ENCODE measurements at regions not wholly inside any gene's neighbourhood (a gene's known extent, or its start where the extent isn't known, plus 50 kb on each side); places are given as distances from the start of the nearest gene placed in this dataset.

DNA sequence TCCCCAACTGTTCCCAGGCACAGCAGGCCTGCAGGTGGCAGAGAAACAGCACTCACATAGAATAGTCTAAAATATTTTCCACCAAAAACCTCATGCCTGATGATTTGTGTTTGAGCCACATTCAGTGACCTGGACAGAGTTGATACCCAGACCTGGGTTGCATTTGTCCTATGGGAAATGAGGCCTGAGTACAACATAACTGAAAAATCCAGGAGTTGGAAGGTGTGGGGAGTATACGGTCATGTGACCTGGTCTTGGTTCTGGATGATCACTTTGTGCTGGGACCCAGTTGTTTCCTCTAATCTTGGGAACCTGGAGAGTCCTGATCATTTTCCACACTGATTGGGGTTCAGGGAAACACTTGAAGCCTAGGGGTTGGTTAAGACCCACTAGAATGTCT is 200.3 kb upstream of the MPHOSPH6 start:
- H3K27me3 Mint-ChIP-seq (ENCODE audit: low read depth), result no peaks in the 10 kb centered on the region
- no peak for ATAC-seq
- DNase-seq, result no peak
- H3K4me3 Mint-ChIP-seq, result no peak overlapping the region
- H3K4me1 Mint-ChIP-seq (ENCODE audit: low read depth), result no peaks in the 10 kb centered on the region
- no peaks in the 10 kb centered on the region for H3K36me3 Mint-ChIP-seq (ENCODE audit: insufficient read depth)
- H3K9me3 Mint-ChIP-seq, result no peaks in the 10 kb centered on the region

DNA sequence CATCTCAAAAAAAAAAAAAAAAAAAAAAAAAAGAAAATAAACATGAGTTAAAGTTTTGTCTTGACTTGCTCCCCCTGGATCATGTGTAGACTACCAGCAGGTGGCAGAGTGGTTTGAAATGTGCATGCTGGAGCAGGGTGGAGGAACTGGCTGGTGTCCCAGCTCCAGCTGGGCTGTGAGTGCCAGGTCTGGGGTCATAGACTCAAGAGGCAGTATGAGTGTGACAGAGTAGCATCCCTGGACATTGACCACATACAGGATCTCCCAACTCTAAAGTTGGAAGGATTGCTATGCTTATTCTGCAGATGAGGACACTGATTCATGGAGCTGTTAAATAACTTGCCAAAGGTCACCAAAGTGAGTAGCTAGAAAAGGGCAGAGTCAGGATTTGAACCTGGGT is 198.0 kb upstream of the MPHOSPH6 start:
- H3K27me3 Mint-ChIP-seq (ENCODE audit: low read depth), result peaks cover 3% of the 10 kb centered on the region
- H3K9me3 Mint-ChIP-seq, result no peaks in the 10 kb centered on the region
- no peaks in the 10 kb centered on the region for H3K36me3 Mint-ChIP-seq (ENCODE audit: insufficient read depth)
- ATAC-seq, result no peak
- H3K4me1 Mint-ChIP-seq (ENCODE audit: low read depth), result no peaks in the 10 kb centered on the region
- H3K4me3 Mint-ChIP-seq, result no peak overlapping the region
- no peak for DNase-seq

DNA sequence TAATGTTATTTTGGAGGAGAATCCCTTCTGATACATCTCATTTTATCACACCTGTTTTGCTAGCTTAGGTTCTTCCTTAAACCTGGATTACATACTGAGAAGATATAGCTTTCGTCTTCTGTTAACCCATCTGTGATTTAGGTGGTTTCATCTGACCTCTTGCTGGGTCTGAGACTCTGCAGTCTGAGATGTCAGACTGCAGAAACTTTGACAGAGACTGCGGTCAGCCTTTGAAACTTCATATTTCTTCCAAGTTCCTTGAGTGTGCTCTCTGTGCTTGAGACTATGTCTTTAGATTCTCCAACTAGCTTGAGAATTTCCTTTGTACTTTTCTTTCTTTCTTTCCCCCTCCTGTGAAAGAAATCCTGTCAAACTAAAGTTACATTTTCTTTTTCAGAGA is 196.4 kb upstream of the MPHOSPH6 start:
- Mint-ChIP-seq H3K27me3 (ENCODE audit: low read depth) (peaks cover 3% of the 10 kb centered on the region), H3K9me3 (no peaks in the 10 kb centered on the region), H3K4me1 (ENCODE audit: low read depth) (no peaks in the 10 kb centered on the region), H3K4me3 (no peak overlapping the region), H3K36me3 (ENCODE audit: insufficient read depth) (no peaks in the 10 kb centered on the region)
- no peak for ATAC-seq
- DNase-seq, result no peak

DNA sequence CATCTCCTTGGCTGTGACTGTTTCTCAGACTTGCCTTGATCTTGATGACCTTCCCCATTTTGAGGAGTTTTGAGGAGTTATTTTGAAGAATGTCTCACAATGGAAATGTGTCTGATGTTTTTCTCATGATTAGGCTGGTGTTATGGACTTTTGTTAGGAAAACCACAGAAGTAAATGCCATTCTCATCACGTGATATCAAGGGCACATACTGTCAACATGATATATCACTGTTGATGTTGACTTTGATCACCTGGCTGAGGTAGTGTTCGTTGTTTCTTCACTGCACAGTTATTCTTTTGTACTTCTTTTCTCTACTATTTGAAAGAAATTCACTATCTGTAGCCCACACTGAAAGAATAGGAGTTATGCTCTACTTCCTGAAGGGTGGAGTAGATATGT is 194.7 kb upstream of the MPHOSPH6 start:
- H3K9me3 Mint-ChIP-seq, result no peaks in the 10 kb centered on the region
- H3K36me3 Mint-ChIP-seq (ENCODE audit: insufficient read depth), result no peaks in the 10 kb centered on the region
- ATAC-seq, result no peak
- peaks cover 3% of the 10 kb centered on the region for H3K27me3 Mint-ChIP-seq (ENCODE audit: low read depth)
- no peak overlapping the region for H3K4me3 Mint-ChIP-seq
- no peaks in the 10 kb centered on the region for H3K4me1 Mint-ChIP-seq (ENCODE audit: low read depth)
- DNase-seq, result no peak

DNA sequence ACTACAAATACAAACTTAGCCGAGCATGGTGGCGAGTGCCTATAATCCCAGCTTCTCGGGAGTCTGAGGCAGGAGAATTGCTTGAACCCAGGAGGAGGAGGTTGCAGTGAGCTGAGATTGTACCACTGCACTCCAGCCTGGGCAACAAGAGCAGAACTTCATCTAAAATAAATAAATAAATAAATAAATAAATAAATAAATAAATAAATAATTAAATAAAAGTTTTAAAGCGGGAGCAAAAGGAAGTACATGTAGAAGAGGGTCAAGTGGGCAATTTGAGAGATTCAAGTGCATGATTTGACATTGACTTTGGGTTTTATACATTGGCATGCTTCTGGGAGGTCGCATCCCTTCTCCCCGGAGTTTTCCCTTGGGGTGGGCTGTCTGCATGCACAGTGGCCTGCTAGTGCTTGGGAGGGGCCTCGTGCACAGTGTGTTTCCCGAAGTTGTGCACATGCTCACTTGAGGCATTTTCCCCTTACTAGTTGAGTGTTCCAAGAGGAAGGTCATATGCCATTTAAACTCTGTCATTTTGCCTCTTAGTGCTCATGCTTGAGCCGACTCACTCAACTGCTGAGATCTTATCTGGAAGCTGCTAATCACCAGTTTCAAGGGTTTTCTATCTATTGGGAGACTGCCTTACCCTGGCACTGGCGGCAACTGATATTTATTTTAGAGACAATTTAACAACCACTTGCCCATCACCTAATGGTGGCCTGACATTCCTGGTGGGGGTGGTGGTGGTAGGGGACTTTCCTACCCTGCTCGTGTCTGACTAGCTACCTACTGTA is 193.2 kb upstream of the MPHOSPH6 start:
- ATAC-seq (no peak), DNase-seq (no peak)
- no peaks in the 10 kb centered on the region for H3K36me3 Mint-ChIP-seq (ENCODE audit: insufficient read depth)
- H3K9me3 Mint-ChIP-seq, result no peaks in the 10 kb centered on the region
- peaks cover 3% of the 10 kb centered on the region for H3K27me3 Mint-ChIP-seq (ENCODE audit: low read depth)
- H3K4me3 Mint-ChIP-seq, result no peak overlapping the region
- H3K4me1 Mint-ChIP-seq (ENCODE audit: low read depth), result no peaks in the 10 kb centered on the region

DNA sequence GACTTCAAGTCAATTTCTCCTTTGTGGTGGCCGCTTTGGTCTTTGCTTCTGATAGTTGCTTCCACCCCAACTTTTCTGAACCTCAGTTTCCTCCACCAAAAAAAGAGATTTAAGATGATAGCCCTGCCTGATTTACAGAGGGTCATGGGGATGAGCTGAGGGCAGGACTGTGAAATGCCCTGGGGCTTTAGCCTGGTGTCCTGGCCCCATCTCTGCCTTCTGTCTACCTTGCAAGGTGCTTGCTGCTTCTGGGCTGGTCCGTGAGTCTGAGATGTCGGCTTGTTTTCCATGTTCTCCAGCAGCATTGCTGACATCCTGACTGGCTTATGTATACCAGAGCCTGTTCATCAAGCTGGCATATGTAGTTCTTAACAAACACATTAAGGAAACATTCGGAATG is 191.9 kb upstream of the MPHOSPH6 start:
- H3K9me3 Mint-ChIP-seq, result no peaks in the 10 kb centered on the region
- H3K4me3 Mint-ChIP-seq, result no peak overlapping the region
- no peaks in the 10 kb centered on the region for H3K36me3 Mint-ChIP-seq (ENCODE audit: insufficient read depth)
- no peak for DNase-seq
- ATAC-seq, result no peak
- H3K4me1 Mint-ChIP-seq (ENCODE audit: low read depth), result no peaks in the 10 kb centered on the region
- peaks cover 3% of the 10 kb centered on the region for H3K27me3 Mint-ChIP-seq (ENCODE audit: low read depth)

DNA sequence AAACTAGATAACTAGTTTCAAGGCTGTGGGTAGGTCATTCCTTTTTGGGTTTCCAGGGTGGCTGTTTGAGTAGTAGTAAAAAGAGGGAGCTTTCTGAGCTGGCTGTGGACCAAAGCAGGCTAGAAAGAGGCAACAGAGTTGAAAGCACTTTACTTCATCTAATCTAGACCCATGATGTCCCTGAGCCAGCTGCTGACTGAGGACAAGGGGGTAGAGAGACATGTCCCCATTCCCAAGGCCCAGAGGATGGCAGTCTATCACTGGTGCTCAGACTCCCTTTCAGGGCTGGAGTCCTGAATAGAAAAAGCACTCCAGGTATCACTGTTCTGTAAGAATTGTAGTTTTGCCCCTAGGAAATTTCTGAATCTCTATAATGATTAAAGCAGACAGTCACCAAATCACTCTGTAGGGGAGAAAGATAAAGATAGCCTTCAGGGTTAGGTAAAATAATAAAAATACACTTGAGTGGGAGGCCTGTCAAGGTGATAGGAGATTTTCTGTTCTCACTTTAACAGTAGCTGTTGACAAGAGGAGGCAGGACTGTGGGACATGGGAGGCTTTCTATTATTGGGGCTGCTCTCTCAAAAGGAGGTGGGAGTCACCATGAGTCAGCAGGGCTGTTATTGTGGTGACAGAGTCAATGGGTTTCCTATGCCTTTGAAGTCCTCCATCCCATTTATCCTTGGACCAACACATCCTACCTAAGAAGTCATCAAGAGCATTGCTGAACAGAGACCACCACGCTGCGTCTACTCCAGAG is 190.2 kb upstream of the MPHOSPH6 start:
- ATAC-seq (no peak), DNase-seq (no peak)
- H3K9me3 Mint-ChIP-seq, result no peaks in the 10 kb centered on the region
- H3K4me1 Mint-ChIP-seq (ENCODE audit: low read depth), result no peaks in the 10 kb centered on the region
- no peak overlapping the region for H3K4me3 Mint-ChIP-seq
- H3K36me3 Mint-ChIP-seq (ENCODE audit: insufficient read depth), result no peaks in the 10 kb centered on the region
- peaks cover 3% of the 10 kb centered on the region for H3K27me3 Mint-ChIP-seq (ENCODE audit: low read depth)

DNA sequence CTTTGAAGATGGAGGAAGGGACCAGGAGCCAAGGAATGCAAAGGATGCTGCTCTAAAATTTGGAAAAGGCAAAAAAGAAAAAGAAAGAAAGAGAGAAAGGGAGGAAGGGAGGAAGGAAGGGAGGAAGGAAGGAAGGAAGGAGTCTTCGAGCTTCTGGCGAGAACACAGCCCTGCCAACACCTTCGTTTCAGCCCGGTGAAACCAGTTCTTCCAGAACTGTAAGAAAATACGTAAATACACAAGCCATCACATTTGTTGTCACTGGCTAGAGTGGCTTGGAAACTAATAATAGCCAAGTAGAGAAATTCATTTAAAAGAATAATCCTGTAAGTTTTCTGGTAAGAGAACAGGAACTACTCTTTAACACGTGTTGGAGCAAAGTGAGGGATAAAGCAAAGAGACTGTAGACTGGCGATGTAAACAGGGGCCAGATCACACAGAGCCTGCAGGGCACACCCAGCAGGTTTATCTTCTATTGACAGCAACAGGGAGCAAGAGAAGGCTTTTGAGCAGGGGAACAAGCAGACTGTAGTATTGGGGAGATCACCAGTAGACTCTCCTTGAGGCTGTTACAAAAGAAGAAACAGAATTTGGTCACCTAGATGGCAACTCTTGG is 188.7 kb upstream of the MPHOSPH6 start:
- Mint-ChIP-seq H3K27me3 (ENCODE audit: low read depth) (peaks cover 3% of the 10 kb centered on the region), H3K36me3 (ENCODE audit: insufficient read depth) (no peaks in the 10 kb centered on the region), H3K9me3 (no peaks in the 10 kb centered on the region), H3K4me3 (no peak overlapping the region), H3K4me1 (ENCODE audit: low read depth) (no peaks in the 10 kb centered on the region)
- no peak for DNase-seq
- ATAC-seq, result no peak

DNA sequence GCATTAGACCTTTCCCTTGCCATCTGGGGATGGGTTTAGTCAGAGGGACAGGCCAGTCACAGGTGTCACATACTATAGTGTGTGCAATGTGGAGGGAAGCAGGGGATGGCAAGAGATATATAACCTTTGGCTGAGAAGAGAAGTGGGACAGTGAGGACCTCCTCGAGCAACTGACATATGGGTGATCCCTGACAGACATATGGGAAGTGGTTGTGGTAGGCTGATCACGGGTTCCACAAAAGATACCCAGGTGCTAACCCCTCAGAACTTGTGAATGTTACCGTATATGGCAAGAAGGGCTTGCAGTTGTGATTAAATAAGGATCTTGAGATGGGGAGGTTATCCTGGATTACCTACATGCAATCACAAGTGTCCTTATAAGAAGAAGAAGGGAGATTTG is 188.1 kb upstream of the MPHOSPH6 start:
- no peak for ATAC-seq
- no peaks in the 10 kb centered on the region for H3K36me3 Mint-ChIP-seq (ENCODE audit: insufficient read depth)
- H3K9me3 Mint-ChIP-seq, result no peaks in the 10 kb centered on the region
- H3K4me1 Mint-ChIP-seq (ENCODE audit: low read depth), result no peaks in the 10 kb centered on the region
- no peak overlapping the region for H3K4me3 Mint-ChIP-seq
- no peak for DNase-seq
- no peaks in the 10 kb centered on the region for H3K27me3 Mint-ChIP-seq (ENCODE audit: low read depth)

DNA sequence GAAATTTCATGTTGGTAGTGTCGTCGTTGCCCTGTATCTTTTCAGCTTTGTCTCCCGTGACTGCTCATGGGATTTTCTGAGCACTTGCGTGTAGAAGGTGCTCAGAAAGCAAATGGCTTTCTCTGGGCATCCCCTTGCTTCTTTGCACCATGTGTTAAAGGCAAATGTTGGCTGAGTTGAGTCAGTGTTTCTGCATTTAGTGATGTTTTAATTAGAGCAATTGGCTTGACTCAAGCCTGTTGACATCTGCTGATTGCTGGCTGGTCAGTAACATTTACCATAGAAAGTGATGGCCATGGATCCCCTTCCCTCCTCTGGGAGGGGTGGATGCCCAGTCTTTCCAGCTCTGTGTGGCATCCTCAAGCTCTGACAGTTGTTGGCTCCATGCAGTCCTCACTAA is 187.2 kb upstream of the MPHOSPH6 start:
- ATAC-seq, result no peak
- DNase-seq, result no peak
- H3K9me3 Mint-ChIP-seq, result no peaks in the 10 kb centered on the region
- H3K27me3 Mint-ChIP-seq (ENCODE audit: low read depth), result no peaks in the 10 kb centered on the region
- no peak overlapping the region for H3K4me3 Mint-ChIP-seq
- H3K36me3 Mint-ChIP-seq (ENCODE audit: insufficient read depth), result no peaks in the 10 kb centered on the region
- H3K4me1 Mint-ChIP-seq (ENCODE audit: low read depth), result no peaks in the 10 kb centered on the region

DNA sequence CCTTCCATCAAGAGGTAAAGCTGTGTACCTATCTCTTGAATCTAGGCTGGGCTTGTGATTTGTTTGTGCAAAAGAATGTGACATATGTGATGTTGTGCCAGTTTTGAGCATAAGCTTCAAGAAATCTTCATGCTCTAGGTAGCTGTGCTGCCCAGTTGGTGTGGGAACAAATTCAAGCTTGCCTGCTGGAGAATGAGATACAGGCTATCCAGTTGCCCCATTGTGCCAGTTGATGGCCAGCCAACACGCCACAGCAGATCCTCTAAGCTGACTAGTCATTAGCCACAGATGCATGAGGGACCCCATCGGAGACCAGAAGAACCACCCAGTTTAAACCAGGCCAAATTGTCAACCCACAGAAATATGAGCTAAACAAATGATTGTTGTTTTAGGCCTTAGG is 180.5 kb upstream of the MPHOSPH6 start:
- Mint-ChIP-seq H3K36me3 (ENCODE audit: insufficient read depth) (no peaks in the 10 kb centered on the region), H3K4me1 (ENCODE audit: low read depth) (no peaks in the 10 kb centered on the region), H3K9me3 (no peaks in the 10 kb centered on the region), H3K27me3 (ENCODE audit: low read depth) (no peaks in the 10 kb centered on the region), H3K4me3 (no peak overlapping the region)
- ATAC-seq, result no peak
- DNase-seq, result no peak

DNA sequence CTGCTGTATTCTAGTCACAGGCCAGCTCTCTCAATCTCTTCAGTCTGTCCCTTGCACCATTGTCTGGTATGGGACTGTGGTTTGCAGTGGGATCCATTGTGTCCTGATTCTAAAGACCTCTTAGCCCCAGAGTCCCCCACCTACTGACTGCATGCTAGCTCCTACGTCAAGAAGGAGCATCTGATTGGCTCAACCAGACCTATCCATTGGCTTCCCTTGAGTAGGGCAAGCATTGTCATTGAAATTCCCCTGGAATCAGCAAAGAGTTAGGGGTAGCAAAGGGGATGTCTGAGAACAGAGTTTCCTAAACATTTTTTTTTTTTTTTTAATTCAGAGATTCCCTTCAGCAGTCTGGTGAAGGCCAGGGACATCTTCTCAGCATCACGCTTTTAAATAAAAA is 175.3 kb upstream of the MPHOSPH6 start:
- Mint-ChIP-seq H3K36me3 (ENCODE audit: insufficient read depth) (no peaks in the 10 kb centered on the region), H3K27me3 (ENCODE audit: low read depth) (peaks cover 10% of the 10 kb centered on the region), H3K4me1 (ENCODE audit: low read depth) (no peaks in the 10 kb centered on the region), H3K4me3 (no peak overlapping the region), H3K9me3 (no peaks in the 10 kb centered on the region)
- DNase-seq (no peak), ATAC-seq (no peak)

DNA sequence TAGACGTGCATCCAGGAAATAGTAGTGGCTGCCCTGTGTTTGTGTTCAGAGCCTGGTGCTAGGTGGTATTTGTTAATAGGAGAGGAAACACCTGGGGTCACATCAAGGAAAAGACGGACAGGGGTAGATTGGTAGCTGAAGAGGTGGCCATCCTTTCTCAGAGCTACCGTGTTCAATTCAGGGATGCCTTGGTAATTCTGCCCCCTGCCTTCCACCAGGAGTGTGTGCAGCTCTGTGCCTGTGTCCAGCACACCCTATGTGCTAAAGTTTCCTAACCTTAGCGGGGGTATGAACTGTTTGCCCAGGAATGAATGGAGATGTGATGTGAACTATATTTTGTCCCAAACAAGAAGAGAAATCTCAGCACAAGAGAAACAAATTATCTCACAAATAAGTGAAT is 174.1 kb upstream of the MPHOSPH6 start:
- H3K4me1 Mint-ChIP-seq (ENCODE audit: low read depth), result no peaks in the 10 kb centered on the region
- H3K36me3 Mint-ChIP-seq (ENCODE audit: insufficient read depth), result no peaks in the 10 kb centered on the region
- peaks cover 13% of the 10 kb centered on the region for H3K27me3 Mint-ChIP-seq (ENCODE audit: low read depth)
- no peak overlapping the region for H3K4me3 Mint-ChIP-seq
- DNase-seq (no peak), ATAC-seq (no peak)
- H3K9me3 Mint-ChIP-seq, result no peaks in the 10 kb centered on the region

DNA sequence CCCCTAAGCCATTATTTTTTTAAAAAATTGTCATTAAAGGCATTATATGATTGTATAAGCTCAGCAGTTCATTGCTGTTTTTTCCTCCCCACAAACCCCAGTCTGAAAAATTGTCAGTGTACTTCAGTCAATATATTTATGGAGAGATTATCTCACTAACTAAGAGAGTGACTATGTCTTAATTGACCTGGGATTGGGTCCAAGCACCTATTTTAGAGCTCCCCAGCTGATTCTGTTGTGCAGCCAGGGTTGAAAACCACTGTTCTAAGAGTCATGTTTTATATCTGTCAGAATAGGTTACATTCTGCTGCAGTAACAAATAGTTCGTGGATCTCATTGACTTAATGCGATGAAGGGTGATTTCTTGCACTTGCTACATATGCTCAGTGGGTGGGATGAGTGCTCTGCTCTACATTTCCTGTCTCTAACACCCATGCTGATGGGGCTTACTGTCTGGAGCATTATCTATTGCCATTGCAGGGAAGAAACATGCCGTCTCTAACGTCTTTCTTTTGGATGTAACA is 171.2 kb upstream of the MPHOSPH6 start:
- Mint-ChIP-seq H3K27me3 (ENCODE audit: low read depth) (peaks cover 14% of the 10 kb centered on the region), H3K36me3 (ENCODE audit: insufficient read depth) (no peaks in the 10 kb centered on the region), H3K9me3 (no peaks in the 10 kb centered on the region), H3K4me1 (ENCODE audit: low read depth) (no peaks in the 10 kb centered on the region), H3K4me3 (no peak overlapping the region)
- DNase-seq (no peak), ATAC-seq (no peak)

DNA sequence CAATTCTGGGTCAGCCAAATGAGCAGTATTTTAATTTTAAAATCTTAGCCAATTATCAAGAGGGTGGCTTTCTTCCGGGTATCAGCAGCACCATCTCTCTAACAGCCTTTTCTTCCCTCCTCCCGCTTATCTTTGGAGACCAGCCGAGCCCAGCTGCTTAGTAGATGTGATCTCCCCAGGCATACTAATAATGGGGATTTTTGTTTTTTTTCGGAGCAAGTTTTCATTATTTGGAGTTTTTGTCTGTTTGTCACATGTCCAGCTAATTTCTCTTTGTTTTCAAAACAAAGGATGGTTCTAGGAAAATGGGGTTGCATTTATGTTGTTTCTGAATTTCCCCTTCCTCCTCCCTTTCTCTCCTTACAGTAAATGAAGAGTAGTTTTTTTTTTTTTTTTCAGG is 170.5 kb upstream of the MPHOSPH6 start:
- H3K36me3 Mint-ChIP-seq (ENCODE audit: insufficient read depth), result no peaks in the 10 kb centered on the region
- ATAC-seq, result no peak
- peaks cover 14% of the 10 kb centered on the region for H3K27me3 Mint-ChIP-seq (ENCODE audit: low read depth)
- H3K9me3 Mint-ChIP-seq, result no peaks in the 10 kb centered on the region
- no peaks in the 10 kb centered on the region for H3K4me1 Mint-ChIP-seq (ENCODE audit: low read depth)
- DNase-seq, result no peak
- no peak overlapping the region for H3K4me3 Mint-ChIP-seq

Measured in activated T-cell treated with anti-CD3 and anti-CD28 coated beads, Interleukin-2, amount 50 U/mL, for 4 hours (primary cell).